KOPT-K1 (cell line): ENCODE measurements at regions not wholly inside any gene's neighbourhood (a gene's known extent, or its start where the extent isn't known, plus 50 kb on each side); places are given as distances from the start of the nearest gene placed in this dataset.
"Not testable (repeated sequence)": the region's sequence is repeated elsewhere in the genome, so short reads cannot be mapped to it uniquely, and the experiment has no call there.

ENCODE experiments used
- H3K27ac ChIP-seq: fragments of 200-600 bp; sonication (generic); 2 replicates; pipeline ENCODE4 v1.5.1; 2016; ENCODE audit warnings: antibody characterized with exemption, mild to moderate bottlenecking, low read depth, low read length; ENCODE audit not compliant: poor library complexity, severe bottlenecking
- H3K36me3 ChIP-seq: fragments of 200-600 bp; sonication (generic); 2 replicates; pipeline ENCODE4 v1.5.1; 2017; ENCODE audit warnings: antibody characterized with exemption, mild to moderate bottlenecking, low read length, moderate library complexity; ENCODE audit not compliant: insufficient read depth
- H3K9me3 ChIP-seq: fragments of 200-600 bp; sonication (generic); 2 replicates; pipeline ENCODE4 v1.5.1; 2017; ENCODE audit warnings: antibody characterized with exemption, low read length, mild to moderate bottlenecking; ENCODE audit not compliant: insufficient read depth, poor library complexity, severe bottlenecking

DNA sequence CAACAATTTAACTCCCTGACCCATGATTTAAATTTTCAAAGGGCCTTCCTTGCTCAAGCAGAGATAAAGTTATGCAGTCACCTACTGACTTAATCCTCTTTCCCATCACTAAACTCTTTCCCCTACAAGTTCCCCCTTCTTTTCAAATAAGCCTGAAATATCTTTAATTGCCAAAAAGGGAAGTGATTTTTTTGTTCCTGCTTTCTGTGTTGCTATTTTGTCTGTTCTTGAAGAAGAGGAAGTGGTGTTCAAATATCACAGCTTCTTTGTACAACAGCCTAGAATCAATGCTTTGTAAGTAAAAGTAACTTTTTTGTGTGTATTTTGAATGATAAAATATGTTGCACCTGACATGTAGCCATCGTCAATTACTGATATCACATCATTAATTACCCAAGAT is 595.9 kb downstream of the CENPC start:
- H3K27ac ChIP-seq: no peak overlapping the region
- no peaks in the 10 kb centered on the region for H3K36me3 ChIP-seq
- no peaks in the 10 kb centered on the region for H3K9me3 ChIP-seq

GRCh38 chr4:66946761-66947160 is 598.5 kb downstream of the CENPC start:
- Histone ChIP-seq H3K36me3 (no peaks in the 10 kb centered on the region), H3K27ac (no peak overlapping the region), H3K9me3 (no peaks in the 10 kb centered on the region)

DNA sequence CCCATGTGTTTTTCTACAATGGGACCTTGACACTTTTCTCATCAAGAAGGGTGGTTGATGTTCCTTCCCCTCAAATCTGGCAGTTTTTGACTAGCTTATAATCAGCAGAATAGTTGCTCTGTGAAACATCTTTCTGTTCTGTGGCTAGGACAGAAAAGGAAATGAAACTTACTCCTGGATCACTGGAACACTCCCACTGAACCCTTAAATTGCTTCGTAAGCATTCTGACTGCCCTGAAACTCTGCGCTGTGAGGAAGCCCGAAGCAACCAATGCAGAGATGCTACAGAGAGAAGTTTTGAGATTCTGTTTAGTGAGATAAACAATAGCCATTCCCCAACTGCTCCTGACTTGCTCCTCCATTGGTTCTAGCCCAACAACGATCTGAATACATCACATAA is 602.2 kb downstream of the CENPC start:
- H3K36me3 ChIP-seq: no peaks in the 10 kb centered on the region
- no peak overlapping the region for H3K27ac ChIP-seq
- no peaks in the 10 kb centered on the region for H3K9me3 ChIP-seq

- H3K27ac ChIP-seq, H3K36me3 ChIP-seq, H3K9me3 ChIP-seq: not testable (repeated sequence)
These were observed 613.3 kb downstream of the CENPC start for GRCh38 chr4:66931981-66932380.

GRCh38 chr4:66930206-66930605 is 615.1 kb downstream of the CENPC start:
- Histone ChIP-seq H3K27ac (no peak overlapping the region), H3K36me3 (no peaks in the 10 kb centered on the region), H3K9me3 (no peaks in the 10 kb centered on the region)

DNA sequence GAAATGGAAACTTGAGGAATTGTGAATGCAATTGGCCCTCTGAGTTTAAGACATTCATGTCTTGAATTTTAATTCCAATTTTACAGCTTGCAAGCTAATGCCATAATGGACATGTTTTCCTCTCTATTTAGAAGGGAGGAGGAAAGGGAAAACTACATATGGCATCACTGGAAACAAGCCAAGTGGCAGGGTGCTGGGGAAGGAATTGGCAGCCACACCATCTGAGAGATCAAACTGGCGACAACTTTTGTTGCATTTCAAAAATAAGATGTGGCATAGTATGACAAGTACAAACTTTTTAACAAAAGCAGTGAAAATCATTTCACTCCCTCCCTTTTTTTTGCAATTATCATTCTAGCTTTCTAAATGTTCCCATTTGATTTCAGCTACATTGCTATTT is 615.6 kb downstream of the CENPC start:
- Histone ChIP-seq H3K27ac (no peak overlapping the region), H3K9me3 (no peaks in the 10 kb centered on the region), H3K36me3 (no peaks in the 10 kb centered on the region)

DNA sequence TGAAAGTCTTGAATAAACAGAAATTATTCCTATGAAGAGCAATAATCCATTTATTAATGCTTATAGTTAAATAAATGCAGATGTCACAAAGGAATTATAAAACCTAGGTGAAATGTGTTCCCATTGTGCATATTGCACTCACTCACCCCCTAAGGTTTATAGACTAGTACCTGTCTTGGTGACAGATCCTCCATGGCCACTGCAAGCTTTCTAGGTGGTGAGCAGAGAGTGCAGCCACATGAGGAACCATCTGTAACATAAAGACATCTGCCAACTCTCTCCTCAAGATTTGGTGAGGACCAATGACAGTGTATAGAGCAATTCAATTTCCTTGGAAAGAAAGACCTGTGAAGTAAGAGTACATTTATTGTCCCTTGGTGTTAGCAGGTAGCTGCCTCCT is 616.4 kb downstream of the CENPC start:
- H3K36me3 ChIP-seq, H3K9me3 ChIP-seq, H3K27ac ChIP-seq: not testable (repeated sequence)

GRCh38 chr4:66927937-66928336 is 617.4 kb downstream of the CENPC start:
- Histone ChIP-seq H3K9me3 (no peaks in the 10 kb centered on the region), H3K36me3 (no peaks in the 10 kb centered on the region), H3K27ac (no peak overlapping the region)

GRCh38 chr4:66926687-66927086 is 618.6 kb downstream of the CENPC start:
- Histone ChIP-seq H3K9me3 (no peaks in the 10 kb centered on the region), H3K36me3 (no peaks in the 10 kb centered on the region), H3K27ac (no peak overlapping the region)

DNA sequence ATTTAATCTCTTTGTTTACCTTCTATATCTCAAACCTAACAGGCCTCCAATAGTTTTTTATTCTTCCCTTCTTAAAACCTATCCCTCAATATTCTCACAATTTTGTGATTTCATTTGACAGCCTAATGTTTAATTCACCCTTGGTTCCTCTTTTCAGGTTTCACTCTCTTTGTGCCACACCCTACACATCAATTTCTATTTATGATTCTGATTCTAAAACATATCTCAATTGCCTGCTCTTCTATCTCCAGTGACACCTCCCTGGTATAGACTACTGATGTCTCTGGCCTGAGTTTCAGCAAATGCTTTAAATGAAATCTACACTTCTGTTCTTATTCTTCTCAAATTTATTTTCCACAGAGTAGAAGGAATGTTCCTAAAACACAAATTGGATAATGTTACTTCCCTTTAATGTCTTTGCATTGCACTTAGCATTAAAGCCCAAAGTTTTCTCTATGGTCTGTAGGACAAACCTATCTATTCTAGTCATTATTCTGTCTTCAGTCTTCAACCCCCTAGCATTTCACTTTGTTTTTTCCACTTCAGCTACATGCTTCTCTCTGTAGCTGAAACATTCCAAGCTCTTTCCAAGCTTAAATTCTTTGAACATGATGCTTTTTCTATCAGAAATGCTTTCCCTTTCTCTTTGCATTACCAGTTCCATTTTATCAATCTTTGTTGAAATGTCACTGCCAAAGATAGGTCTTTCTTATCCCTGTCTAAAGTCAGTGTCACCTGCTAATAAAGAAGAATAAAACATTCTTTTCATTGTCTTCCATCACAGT is 622.0 kb downstream of the CENPC start:
- Histone ChIP-seq H3K36me3 (no peaks in the 10 kb centered on the region), H3K27ac (no peak overlapping the region), H3K9me3 (no peaks in the 10 kb centered on the region)

- no peak overlapping the region for H3K27ac ChIP-seq
- no peaks in the 10 kb centered on the region for H3K9me3 ChIP-seq
- H3K36me3 ChIP-seq: no peaks in the 10 kb centered on the region
These were observed 623.9 kb downstream of the CENPC start for GRCh38 chr4:66921433-66921832.

- no peaks in the 10 kb centered on the region for H3K9me3 ChIP-seq
- H3K36me3 ChIP-seq: no peaks in the 10 kb centered on the region
- H3K27ac ChIP-seq: no peak overlapping the region
These were observed 624.8 kb downstream of the CENPC start for GRCh38 chr4:66920514-66920913.

DNA sequence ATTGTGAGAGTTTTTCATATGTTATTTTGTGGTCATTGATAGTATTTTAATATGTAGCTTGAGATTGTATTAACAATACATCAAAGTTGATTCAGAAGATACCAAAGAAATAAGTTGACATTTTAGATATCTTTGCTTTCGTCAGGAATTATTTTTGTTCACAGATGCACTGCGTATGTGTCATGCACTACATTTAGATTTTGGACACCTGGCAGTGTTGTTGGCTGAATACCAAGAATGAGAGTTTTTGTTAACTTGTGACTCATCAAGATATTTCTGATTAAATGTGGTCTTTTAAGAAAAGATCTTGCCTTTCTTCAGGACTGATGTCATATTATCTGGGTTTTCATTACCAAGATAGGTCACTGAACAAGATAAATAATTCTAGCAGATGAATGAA is 633.4 kb downstream of the CENPC start:
- no peaks in the 10 kb centered on the region for H3K36me3 ChIP-seq
- H3K9me3 ChIP-seq: no peaks in the 10 kb centered on the region
- no peak overlapping the region for H3K27ac ChIP-seq

GRCh38 chr4:66906314-66906713 is 639.0 kb downstream of the CENPC start:
- H3K9me3 ChIP-seq: no peaks in the 10 kb centered on the region

DNA sequence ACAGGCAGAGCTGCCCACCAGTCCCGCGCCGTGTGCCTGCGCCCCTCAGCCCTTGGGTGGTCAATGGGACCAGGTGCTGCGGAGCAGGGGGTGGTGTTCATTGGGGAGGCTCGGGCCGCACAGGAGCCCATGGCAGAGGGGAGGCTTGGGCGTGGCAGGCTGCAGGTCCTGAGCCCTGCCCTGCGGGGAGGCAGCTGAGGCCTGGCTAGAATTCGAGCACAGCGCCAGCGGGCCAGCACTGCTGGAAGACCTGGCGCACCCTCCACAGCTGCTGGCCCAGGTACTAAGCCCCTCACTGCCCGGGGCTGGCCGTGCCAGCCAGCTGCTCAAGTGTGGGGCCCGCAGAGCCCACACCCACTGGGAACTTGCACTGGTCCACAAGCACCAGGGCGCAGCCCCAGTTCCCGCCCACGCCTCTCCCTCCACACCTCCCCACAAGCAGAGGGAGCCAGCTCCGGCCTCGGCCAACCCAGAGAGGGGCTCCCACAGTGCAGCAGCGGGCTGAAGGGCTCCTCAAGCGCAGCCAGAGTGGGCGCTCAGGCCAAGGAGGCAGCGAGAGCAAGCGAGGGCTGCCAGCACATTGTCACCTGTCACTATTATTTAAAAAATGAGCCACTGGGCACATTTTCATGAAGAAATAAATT is 645.8 kb downstream of the CENPC start:
- Histone ChIP-seq H3K9me3 (no peaks in the 10 kb centered on the region), H3K36me3 (no peaks in the 10 kb centered on the region), H3K27ac (no peak overlapping the region)

More at GRCh38 chr4:66906314-66906713, 639.0 kb downstream of the CENPC start:
- Histone ChIP-seq H3K27ac (no peak overlapping the region), H3K36me3 (no peaks in the 10 kb centered on the region)

DNA sequence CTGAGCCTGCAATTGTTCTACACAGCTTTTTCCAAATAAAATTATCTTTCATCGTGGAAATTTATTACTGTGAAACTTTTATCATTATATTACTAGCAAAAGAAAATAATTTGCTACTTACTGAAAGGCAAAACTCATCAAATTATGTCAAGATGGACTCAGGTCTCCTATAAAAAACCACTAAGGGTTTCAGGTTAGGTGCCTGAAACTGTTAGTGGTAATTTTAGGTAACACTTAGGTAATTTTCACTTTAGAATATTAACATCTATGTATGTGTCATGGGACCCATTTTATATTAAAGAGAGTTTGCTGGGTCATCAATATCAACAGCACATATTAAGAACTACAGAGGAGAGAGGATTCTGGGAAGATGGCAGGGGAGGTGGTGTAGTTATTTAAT is 651.5 kb downstream of the CENPC start:
- H3K9me3 ChIP-seq: no peaks in the 10 kb centered on the region
- no peaks in the 10 kb centered on the region for H3K36me3 ChIP-seq
- no peak overlapping the region for H3K27ac ChIP-seq
